HG03097 (cell line): ENCODE measurements at regions not wholly inside any gene's neighbourhood (a gene's known extent, or its start where the extent isn't known, plus 50 kb on each side); places are given as distances from the start of the nearest gene placed in this dataset.

ENCODE experiments used
- ATAC-seq: cut with Tn5 transposase; IDR thresholded peaks from one replicate; pipeline ENCODE4 v1.9.1; 2021; ENCODE audit not compliant: unreplicated experiment, low FRiP score

DNA sequence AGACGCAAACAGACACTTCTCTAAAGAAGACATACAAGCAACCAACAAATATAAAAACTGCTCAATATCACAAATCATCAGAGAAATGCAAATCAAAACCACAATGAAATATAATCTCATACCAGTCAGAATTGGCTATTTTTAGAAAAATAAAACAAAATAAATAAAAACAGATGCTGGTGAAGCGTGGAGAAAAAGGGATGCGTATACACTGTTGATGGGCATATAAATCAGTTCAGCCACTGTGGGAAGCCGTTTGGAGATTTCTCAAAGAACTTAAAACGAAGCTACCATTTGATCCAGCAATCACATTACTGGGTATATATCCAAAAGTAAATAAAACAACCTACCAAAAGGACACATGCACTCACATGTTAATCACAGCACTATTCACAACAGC, 206.2 kb downstream of the HNMT start:
- no peak for ATAC-seq

DNA sequence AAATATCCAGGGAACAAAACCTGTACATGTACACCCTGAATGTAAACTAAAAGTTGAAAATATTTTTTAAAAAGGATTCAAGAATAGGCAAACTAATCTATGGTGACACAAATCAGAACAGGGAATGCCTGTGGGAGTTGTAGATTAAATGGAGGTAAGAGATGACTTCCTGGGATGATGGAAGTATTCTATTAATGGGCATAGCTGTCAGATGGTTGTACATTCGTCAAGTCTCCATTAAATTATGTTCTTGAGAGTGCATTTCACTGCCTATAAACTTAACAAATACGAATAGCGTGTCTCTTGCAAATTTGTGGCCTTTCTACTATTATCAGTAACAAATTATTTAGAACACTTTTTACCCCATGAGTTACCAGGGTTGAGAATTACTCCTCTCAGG, 207.0 kb downstream of the HNMT start:
- ATAC-seq, result no peak

DNA sequence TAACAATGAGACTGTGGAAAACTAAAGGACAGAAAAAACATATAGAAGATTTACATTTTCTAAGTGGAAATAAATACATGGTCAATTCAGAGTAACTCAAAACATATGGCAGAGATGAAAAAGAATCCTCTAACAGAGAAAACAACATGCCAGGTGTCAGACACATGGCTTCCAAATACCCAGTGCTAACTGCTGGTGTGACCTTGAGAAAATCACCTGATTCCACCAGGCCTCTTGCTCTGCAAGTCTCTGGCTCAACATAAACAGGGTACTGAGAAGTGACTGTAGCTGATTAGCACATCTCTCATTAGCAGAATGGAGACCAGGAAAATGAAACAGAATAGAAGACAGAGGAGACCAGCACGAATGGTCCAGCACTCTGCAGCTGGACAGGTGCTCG, 210.8 kb downstream of the HNMT start:
- ATAC-seq, result no peak

DNA sequence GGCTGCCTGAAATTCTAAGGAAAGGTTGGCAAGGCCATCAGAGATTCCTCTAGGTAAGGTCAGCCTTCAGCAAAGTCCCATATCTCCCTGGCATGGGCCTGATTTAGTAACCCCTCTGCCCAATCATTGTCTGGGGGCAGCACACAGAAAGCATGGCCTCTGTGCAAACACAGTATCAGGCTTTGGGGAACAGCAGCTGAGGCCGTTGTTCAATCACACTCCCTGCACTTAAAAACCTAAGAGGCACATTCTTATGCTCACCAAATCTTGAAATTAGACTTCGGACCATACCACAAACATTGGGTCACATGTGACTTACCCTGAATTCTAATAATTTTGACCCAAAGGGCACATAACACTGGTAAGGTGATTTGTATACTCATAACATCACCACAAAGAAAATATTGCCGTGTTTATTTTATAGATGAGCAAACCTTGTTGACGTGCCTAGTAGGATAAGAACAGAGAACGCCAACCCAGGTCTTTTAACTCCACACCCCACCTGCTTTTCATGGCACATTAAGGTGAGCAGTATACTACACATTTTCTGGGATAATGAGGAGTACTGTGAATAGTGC, 212.7 kb downstream of the HNMT start:
- no peak for ATAC-seq

DNA sequence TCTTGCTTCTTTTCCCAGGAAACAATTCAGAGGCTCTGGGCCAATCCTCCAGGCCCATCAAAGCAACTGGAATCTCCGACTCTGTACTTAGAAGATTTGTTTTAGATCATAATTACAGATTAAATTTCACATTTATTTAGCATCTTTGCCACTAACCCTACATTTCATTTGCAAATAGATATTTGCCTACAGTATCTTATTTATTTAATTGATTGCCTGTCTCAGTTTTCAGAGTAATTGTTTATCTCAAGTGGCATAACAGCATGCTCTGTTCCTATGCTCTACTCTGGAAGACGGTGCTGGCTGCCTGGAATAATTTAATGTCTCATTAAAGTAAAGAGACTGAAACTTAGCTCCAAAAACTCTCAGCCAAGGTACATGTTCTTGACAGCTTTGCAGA, 213.4 kb downstream of the HNMT start:
- ATAC-seq, result no peak

DNA sequence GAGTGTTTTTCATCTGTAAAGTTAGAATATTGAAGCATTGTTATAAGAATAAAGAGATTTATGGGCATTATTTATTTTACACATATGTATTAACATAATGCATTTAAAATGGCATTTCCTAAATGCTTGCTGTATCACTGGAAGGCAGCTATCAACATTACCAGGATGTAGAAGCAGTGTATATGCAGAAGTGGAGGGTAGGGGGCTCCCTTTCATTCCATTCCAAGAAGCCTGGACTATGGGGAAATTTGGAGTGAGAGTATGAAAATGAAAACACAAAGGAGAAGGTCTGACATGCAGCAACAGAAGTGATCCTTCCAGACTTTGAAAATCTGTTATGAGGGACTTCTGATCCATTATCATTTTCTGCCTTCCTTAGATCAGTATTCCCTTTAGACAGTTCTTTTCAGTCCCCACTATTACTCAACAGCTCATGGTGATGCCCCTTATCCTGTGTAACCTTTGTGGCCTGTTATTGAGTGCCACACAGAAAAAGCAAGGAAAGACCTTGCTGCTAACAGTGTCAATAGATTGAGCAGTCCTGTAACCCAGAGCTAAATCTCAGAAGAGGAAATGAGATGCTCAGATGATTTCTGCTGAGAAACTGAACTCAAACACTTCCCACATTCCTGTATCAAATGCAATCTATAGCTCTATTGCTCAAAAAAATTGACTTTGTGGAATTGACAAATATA, 216.6 kb downstream of the HNMT start:
- no peak for ATAC-seq

DNA sequence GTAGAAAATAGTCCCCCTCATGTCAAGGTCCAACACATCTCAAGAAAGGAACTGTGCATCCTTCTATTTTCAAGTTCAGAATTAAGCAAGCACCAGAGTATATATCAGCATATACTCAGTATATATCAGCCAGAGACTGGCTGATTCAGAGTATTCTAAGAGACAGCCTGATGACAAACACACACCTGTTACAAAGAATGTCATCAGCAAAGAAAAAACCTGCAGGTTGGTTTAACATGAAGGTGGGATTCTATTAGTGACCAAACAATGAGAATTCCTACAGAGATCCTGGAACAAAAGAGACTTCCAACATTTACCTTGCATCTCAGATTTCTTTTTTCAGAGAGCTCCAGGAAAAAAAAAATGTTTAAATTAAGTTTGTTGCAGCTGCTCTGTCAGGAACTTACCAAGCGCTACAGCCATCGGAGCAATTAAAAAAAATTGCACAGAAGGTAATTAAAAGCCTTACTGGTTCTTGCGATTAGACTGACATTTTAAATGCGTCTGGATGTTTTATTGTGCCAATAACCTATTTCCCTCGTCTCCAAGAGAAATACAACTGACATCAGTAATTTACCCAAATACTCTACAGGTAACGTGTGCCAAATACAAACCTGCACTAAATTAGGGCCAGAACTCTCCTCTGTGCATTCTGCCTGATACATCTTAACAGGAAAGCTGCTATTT, 218.1 kb downstream of the HNMT start:
- ATAC-seq, result no peak

DNA sequence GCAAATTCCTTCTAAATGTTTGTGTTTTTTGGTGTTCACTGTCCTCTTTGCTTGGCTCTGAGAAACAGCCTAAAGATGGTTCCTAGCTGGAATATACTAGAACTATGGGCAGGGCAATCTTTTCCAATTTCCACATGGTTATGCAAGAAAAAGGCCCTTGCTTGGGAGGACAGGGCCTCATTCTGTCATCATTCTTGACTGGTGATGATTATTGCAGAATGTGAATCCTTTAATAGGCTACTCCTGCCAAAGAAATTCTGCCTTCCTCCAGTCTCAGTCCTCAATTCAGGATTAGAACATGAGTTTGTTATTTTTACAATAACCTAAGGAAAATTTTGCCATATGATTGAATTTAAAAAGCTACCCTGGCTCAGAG, 218.7 kb downstream of the HNMT start:
- ATAC-seq, result no peak

DNA sequence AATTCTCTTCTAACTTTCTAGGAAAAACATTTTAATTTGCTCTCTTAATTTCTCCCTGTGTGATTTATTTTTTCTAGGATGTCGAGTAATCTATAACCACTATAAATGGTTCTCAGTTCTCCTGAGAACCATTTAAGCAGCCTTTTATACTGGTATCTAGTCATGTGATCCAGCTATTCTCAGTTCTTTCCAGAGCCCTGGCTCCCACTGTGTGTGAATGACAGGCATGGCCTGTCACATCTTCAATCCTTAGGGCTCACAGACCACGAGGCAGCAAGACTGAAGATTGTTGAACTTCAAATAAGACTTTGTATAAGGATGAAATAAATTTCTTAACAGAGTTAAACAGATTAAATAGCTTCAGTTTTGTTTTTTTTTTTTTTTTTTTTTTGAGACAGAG, 219.4 kb downstream of the HNMT start:
- ATAC-seq, result no peak

DNA sequence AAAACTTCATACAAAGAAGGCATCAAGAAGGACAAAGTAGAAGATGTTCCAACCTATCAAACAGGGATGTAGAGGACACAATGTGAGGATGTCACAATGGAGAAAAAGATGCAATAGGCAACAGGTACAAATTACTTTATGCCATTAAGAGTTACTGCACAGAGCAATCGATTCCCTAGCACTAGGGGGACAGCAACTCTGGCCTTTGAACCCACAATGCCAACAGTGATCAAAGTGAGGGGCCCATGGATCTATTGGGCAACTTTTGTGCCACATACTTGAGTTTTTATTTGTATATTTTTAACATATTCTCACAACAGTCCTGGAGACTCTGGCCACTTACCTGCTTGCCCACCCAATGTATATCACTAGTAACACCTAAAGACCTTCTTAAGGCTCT, 220.2 kb downstream of the HNMT start:
- ATAC-seq, result no peak

DNA sequence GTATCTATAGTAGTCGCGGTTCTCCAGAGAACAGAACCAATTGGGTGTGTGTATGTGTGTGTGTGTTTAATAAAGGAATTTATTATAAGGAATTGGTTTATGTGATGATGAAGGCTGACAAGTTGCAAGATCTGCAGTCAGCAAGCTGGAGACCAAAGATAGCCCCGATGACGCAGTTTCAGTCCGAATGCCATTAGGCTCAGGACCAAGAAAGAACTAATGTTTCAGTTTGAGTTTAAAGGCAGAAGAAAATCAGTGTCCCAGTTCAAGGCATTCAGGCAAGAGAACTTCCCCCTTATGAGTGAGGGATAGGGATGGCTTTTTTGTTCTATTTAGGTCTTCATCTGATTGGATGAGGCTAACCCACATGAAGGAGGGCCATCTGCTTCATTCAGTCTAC, 221.6 kb downstream of the HNMT start:
- ATAC-seq, result no peak

DNA sequence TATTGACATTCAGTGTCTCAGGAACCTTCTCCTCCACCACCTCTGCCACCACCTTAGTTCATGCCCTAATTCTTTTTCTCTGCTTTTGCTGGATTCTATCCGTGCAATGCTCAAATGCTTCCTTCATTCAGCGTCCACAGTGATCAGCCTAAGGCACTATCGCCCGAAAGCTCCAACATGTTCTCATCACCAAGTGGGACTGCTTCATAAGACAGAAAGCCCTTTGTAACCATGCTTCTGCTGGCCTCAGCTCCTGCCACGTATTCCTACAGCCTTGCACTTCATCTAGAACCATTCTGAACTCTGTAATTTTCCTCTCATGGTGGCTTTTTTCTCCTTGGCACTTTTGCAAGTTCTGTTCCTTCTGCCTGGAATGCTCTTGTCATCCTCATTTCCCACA, 222.9 kb downstream of the HNMT start:
- ATAC-seq, result no peak

DNA sequence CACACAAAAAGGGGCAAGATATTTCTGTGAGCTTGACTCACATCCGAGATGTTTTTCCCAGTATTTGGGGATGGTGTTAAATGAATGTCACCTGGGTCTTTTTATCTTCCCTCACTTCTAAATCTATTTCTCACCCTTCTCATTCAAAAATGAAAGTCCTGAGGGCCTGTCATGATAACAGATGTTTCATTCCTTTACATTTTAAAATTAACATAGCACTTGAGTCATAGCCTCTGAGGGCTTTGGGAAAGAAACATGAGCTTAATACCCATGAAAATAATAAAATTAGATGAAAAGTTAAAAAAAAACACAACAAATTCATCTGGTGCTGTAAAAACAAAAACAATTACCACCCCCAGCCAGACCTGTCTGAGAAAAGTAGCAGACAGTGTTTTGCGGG, 226.7 kb downstream of the HNMT start:
- ATAC-seq, result no peak

DNA sequence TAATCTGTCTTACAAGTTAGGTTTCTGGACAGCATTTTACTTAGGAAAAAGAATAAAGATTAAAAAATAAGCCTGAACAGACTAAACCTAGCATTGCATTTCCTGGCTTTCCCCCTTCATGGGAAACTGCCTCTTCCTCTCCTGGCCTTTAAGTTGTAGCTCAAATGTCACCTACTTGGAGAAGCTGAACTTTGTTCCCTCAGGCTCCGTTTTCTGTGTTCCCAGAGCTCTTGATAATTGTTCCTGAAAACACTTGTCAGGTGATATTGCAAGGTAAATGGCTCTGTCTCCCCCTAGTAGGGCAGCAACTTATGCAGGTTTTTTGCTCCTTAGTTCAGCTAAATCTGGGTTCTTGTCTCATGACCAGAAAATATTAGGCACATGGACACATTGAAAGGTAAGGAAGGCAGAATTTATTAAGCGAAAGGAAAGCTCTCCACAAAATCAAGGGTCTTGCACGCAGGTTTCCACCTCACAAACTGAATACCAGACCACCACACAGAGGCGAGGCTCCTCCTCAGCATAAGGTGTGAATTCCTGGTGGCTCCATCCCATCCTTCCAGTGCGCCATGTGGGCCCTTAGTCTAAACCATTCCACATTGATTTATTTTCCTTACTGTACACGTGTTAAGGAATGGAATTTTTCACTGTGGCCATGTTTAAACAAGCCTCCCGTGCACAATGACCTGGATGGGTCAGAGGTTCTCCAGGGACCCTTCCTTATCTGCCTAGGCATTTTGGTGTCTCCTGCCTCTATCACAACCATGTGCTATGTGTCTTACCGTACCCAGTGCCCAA, 229.3 kb downstream of the HNMT start:
- no peak for ATAC-seq

DNA sequence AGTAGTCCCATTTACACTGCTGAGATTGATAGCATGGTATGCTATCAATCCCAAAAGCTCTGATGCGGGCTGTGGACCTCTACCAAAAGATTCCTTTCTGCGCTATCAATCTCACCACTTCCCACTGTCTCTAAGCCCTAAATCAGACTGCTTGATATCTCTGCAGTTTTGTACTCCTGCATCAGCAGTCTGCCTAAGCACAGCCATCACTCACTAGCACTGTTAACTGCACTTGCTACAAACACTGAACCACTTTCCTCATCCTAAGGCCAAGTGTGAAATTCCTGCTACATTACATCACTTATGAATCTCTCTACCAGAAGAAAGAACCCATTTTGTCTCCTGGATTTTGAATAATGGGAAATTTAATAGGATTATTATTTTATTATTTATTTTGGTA, 237.0 kb downstream of the HNMT start:
- ATAC-seq, result no peak

DNA sequence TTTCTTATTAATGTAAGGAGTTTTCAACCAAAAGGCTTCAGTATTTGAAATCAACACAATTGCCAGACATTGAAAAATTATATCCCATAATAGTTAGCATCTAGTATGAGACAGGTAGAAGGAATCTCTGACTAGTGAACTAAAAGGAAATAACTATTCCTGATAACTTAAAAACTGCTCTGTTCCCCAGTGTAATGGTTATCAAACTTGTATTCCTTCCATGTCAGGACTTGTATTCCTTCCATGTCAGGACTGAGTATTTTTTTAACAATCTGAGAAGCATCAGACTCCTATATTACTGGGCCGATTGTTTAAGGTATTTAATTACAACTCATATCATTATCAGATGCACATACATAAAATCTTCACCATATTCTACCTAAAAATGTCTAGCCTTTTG, 238.5 kb downstream of the HNMT start:
- ATAC-seq, result no peak

DNA sequence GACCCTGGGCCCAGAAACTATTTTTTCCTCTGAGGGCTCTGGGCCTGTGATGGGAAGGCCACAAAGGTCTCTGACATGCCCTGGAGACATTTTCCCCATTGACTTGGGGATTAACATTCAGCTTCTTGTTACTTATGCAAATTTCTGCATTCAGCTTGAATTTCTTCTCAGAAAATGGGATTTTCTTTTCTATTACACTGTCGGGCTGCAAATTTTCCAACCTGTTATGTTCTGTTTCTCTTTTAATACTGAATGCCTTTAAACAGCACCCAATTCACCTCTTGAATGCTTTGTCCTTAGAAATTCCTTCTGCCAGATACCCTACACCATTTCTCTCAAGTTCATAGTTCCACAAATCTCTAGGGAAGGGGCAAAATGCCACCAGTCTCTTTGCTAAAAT, 241.0 kb downstream of the HNMT start:
- ATAC-seq, result no peak

DNA sequence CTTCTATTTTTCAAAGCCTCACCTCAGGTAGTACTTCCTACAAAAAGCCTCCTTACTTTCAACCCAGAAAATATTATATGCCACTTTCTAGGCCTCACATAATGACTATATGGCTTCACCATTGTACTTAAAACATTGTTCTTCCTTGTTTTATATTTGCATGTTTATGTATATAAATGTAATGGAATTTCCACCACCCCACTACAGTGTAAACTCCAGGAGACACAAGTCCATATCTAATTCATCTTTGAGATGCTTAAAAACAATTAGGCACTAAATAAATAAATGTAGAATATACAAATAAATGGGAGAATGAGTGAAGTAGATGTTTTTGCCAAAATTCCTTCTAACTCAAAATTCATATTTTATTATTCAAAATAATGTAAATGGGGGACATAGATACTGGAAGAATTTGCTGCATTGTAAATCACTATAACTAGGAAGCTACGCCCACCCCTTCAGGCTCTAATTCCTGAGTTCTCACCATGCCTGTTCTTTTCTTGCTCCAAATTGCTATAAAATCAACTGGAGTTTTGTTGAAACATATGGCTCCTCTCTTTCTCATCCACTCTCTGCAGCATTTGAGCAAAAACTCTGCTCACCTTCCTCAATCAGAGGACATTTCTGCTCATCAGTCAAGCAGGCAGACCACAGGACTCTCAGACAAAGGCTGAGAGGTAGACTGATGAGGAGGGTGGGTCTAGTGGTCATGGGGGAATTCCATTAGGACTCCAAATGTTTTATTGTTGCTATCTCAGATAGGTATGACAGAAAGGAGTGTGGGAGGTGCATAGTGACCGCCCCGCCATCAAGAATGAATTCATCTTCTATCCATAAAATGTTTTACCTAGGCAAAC, 243.0 kb downstream of the HNMT start:
- no peak for ATAC-seq

DNA sequence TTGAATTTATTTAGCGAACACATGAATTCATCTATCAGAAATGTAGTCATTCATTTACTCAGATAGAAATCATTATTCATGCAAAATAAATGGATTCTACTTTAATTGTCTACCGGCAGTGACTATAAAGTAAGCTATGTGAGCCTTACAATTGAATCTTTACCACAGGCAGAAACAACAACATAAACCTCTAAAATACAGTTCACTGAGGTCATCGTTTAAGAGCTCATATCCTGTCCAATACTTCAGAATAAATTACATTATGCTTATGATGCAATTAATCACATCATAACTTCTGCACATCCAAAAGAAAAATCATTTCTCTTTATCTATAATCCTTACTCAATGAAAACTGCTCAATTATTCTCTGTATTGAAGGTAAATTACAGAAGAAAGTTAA, 244.7 kb downstream of the HNMT start:
- no peak for ATAC-seq

DNA sequence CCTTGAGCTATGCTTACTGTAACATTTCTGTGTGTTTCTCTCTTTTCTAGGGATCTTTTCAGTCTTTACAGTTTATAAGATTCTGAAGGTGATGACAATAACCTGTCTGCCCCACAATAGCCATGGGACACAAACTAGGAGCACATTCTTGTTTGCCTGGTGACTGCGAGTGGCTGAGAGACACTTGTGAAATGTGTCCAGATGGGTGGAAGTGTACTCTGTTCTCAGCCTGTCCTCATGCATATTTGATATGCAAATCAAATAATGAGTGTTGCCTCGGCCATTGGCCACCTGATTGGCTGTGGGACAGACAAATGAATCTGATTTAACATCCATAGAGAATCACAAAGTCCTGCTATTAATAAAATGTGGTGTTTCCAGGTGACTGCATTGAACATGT, 246.2 kb downstream of the HNMT start:
- ATAC-seq, result no peak

DNA sequence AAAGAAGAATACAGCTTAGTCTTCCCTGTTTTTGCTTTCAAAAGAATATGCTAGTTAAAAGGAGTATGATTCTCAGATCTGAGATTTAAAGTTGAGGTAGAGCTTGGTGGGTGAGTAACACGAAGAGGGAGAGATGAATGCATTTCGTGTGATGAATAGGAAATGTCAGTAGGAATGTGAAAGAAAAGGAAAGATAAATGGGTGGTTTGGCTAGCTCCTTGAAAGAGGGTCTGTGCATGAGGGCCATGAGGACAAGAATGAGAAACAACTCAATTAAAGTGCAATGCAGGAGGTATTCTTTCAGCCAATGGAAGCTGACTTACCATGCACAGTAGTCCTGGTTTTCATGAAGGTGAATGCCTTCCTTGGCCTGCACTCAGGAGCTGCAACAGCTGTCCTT, 248.2 kb downstream of the HNMT start:
- no peak for ATAC-seq
